KMS-11 (cell line): ENCODE measurements at regions not wholly inside any gene's neighbourhood (a gene's known extent, or its start where the extent isn't known, plus 50 kb on each side); places are given as distances from the start of the nearest gene placed in this dataset.

Experiments used
- H2AFZ ChIP-seq: fragments of 200-600 bp; sonication (generic); 2 replicates; pipeline ENCODE4 v1.6.1; 2016; ENCODE audit warnings: antibody characterized with exemption, mixed run types, low read depth
- H3K27ac ChIP-seq: fragments of 200-600 bp; sonication (generic); 2 replicates; pipeline ENCODE4 v1.6.1; 2016; ENCODE audit warnings: mild to moderate bottlenecking, mixed run types
- H3K27me3 ChIP-seq: fragments of 200-600 bp; sonication (generic); 2 replicates; pipeline ENCODE4 v1.6.1; 2017; ENCODE audit warnings: mild to moderate bottlenecking, low read depth, mixed run types, moderate library complexity; ENCODE audit not compliant: insufficient read depth
- H3K36me3 ChIP-seq: fragments of 200-600 bp; sonication (generic); 2 replicates; pipeline ENCODE4 v1.6.1; 2017; ENCODE audit warnings: mild to moderate bottlenecking, mixed run types; ENCODE audit not compliant: insufficient read depth
- H3K4me1 ChIP-seq: fragments of 200-600 bp; sonication (generic); 2 replicates; pipeline ENCODE4 v1.6.1; 2016; ENCODE audit warnings: mild to moderate bottlenecking, low read depth, mixed run types; ENCODE audit not compliant: poor library complexity, severe bottlenecking
- H3K4me2 ChIP-seq: fragments of 200-600 bp; sonication (generic); 2 replicates; pipeline ENCODE4 v1.7.0; 2016; ENCODE audit warnings: mild to moderate bottlenecking, mixed run types
- H3K4me3 ChIP-seq: fragments of 200-600 bp; sonication (generic); IDR thresholded peaks from 2 replicates; pipeline ENCODE4 v1.6.1; 2017; ENCODE audit warnings: low read depth, low read length, mixed read lengths; ENCODE audit not compliant: insufficient read depth
- H3K79me2 ChIP-seq: fragments of 200-600 bp; sonication (generic); 2 replicates; pipeline ENCODE4 v1.6.1; 2016; ENCODE audit warnings: low read depth, mixed run types; ENCODE audit not compliant: insufficient read depth
- H3K9ac ChIP-seq: fragments of 200-600 bp; sonication (generic); 2 replicates; pipeline ENCODE4 v1.6.1; 2016; ENCODE audit warnings: mild to moderate bottlenecking, mixed run types
- H4K20me1 ChIP-seq: fragments of 200-600 bp; sonication (generic); 2 replicates; pipeline ENCODE4 v1.6.1; 2016; ENCODE audit warnings: mild to moderate bottlenecking, mixed run types; ENCODE audit not compliant: insufficient read depth
- CTCF ChIP-seq: fragments of 200-600 bp; sonication (generic); conservative IDR thresholded peaks from 2 replicates; pipeline ENCODE4 v1.6.1; 2017; ENCODE audit warnings: low read depth, mild to moderate bottlenecking, antibody characterized with exemption, low read length, moderate library complexity, mixed read lengths

GRCh38 chr11:27820249-27820648 is 120.0 kb upstream of the BDNF start:
- no peaks in the 10 kb centered on the region for H3K79me2 ChIP-seq
- H3K9ac ChIP-seq = no peak overlapping the region
- H3K36me3 ChIP-seq = no peaks in the 10 kb centered on the region
- no peaks in the 10 kb centered on the region for H4K20me1 ChIP-seq
- H3K4me2 ChIP-seq = no peak overlapping the region
- no peak for TF ChIP-seq CTCF
- H3K27ac ChIP-seq = no peak overlapping the region
- no peak overlapping the region for H2AFZ ChIP-seq
- no peak overlapping the region for H3K4me3 ChIP-seq
- H3K27me3 ChIP-seq = no peaks in the 10 kb centered on the region
- H3K4me1 ChIP-seq = no peaks in the 10 kb centered on the region

- no peaks in the 10 kb centered on the region for H4K20me1 ChIP-seq
- H3K4me1 ChIP-seq = no peaks in the 10 kb centered on the region
- H3K27ac ChIP-seq = no peak overlapping the region
- no peaks in the 10 kb centered on the region for H3K36me3 ChIP-seq
- no peak overlapping the region for H3K9ac ChIP-seq
- no peak for TF ChIP-seq CTCF
- no peak overlapping the region for H2AFZ ChIP-seq
- H3K4me2 ChIP-seq = no peak overlapping the region
- no peaks in the 10 kb centered on the region for H3K79me2 ChIP-seq
- H3K27me3 ChIP-seq = no peaks in the 10 kb centered on the region
- H3K4me3 ChIP-seq = no peak overlapping the region
Measured at GRCh38 chr11:27816197-27816596, 115.9 kb upstream of the BDNF start.

DNA sequence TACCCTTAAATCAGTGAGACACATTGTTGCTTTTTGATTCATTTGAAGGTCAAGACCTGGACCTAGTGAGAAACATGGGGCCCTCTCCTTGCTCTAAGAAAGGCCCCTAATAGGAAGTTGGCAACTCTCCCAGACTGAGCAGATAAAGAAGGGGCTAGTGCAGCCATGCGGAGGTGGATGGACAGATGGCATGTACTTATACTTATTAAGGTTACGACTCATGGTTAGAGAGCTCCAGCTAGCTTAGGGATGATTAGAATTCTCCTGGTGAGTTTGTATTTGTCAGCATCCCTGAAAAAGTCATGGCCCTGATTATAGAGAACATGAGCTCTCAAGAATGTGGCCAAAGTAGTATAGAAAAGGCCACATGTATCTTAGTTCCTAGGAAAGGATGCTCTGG is 112.1 kb upstream of the BDNF start:
- H3K27ac ChIP-seq = no peak overlapping the region
- no peaks in the 10 kb centered on the region for H3K27me3 ChIP-seq
- H3K36me3 ChIP-seq = no peaks in the 10 kb centered on the region
- TF ChIP-seq CTCF = no peak
- H3K79me2 ChIP-seq = no peaks in the 10 kb centered on the region
- H3K4me1 ChIP-seq = no peaks in the 10 kb centered on the region
- H3K9ac ChIP-seq = no peak overlapping the region
- no peak overlapping the region for H2AFZ ChIP-seq
- no peaks in the 10 kb centered on the region for H4K20me1 ChIP-seq
- H3K4me3 ChIP-seq = no peak overlapping the region
- no peak overlapping the region for H3K4me2 ChIP-seq

DNA sequence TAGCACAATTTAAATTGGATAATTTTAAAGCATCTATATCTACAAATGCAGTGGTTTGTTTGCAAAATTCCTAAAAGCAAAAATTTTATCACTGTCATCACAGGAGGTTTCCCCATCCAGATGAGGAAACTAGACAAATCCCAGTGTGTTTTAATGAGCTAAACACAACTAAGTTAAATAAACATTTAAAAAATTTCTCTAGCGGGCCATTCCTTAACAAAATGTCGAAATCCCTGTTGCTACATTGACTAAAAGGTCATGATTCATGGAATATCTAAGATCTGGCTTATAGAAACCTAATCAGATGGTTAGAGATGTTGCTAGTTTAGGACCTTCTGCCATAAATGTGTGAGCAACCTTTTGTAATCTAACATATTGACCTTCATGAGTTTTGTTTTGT is 107.3 kb upstream of the BDNF start:
- Histone ChIP-seq H3K79me2 (no peaks in the 10 kb centered on the region), H3K4me2 (no peak overlapping the region), H3K4me1 (no peaks in the 10 kb centered on the region), H3K36me3 (no peaks in the 10 kb centered on the region), H3K4me3 (no peak overlapping the region), H3K27me3 (no peaks in the 10 kb centered on the region), H3K27ac (no peak overlapping the region), H3K9ac (no peak overlapping the region), H4K20me1 (no peaks in the 10 kb centered on the region), H2AFZ (no peak overlapping the region)
- TF ChIP-seq CTCF = no peak

GRCh38 chr11:27806122-27806521 is 105.9 kb upstream of the BDNF start:
- TF ChIP-seq CTCF = no peak
- Histone ChIP-seq H2AFZ (no peak overlapping the region), H3K4me1 (no peaks in the 10 kb centered on the region), H3K27ac (no peak overlapping the region), H3K9ac (no peak overlapping the region), H4K20me1 (no peaks in the 10 kb centered on the region), H3K4me2 (no peak overlapping the region), H3K79me2 (no peaks in the 10 kb centered on the region), H3K36me3 (no peaks in the 10 kb centered on the region), H3K4me3 (no peak overlapping the region), H3K27me3 (no peaks in the 10 kb centered on the region)
